Type B pancreatic cell (in vitro differentiated cells): ENCODE measurements at regions not wholly inside any gene's neighbourhood (a gene's known extent, or its start where the extent isn't known, plus 50 kb on each side); places are given as distances from the start of the nearest gene placed in this dataset.
A peak's percentile ranks its signal among the peaks of the same experiment; 100 is the strongest.

ENCODE experiments used
- DNase-seq: peaks from one replicate; pipeline ENCODE4 v3.0.0; 2021; ENCODE audit warnings: mixed read lengths; ENCODE audit not compliant: unreplicated experiment; ENCODE audit errors: extremely low spot score
- H3K27ac Mint-ChIP-seq: 2 replicates; pipeline ENCODE4 v1.8.0; 2021; ENCODE audit warnings: mild to moderate bottlenecking, mixed read lengths
- H3K27me3 Mint-ChIP-seq: 2 replicates; pipeline ENCODE4 v1.8.0; 2021; ENCODE audit warnings: mixed read lengths
- H3K36me3 Mint-ChIP-seq: 2 replicates; pipeline ENCODE4 v1.8.0; 2021; ENCODE audit warnings: mixed read lengths
- H3K4me1 Mint-ChIP-seq: one replicate; pipeline ENCODE4 v1.8.0; 2021; ENCODE audit warnings: mixed read lengths; ENCODE audit not compliant: unreplicated experiment
- H3K4me3 Mint-ChIP-seq: 2 replicates; pipeline ENCODE4 v1.8.0; 2021; ENCODE audit warnings: mild to moderate bottlenecking, mixed read lengths
- H3K9me3 Mint-ChIP-seq: 2 replicates; pipeline ENCODE4 v1.8.0; 2021; ENCODE audit warnings: mixed read lengths
- CTCF ChIP-seq: fragments of 200-600 bp; sonication (generic); conservative IDR thresholded peaks from 2 replicates; pipeline ENCODE4 v1.5.0; 2021; ENCODE audit warnings: antibody characterized with exemption, mild to moderate bottlenecking

DNA sequence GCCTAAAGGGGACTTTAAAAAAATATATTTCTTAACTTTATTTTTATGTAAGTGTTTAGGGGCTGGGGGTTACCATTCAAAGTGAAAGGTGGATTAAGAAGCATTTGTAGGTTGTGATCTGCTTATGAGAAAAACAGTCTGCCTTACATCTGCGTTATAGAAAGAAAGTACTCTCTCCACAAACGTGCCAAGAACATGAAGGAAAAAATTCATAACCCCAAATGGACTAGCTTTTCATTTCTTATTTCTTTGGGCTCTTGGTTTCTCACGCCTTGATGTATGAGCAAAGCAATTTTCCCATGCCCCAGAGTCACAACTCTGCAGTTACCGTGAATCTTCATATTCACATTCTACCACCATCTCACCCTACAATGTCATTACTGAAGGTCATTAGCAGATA, 1165.1 kb upstream of the ADGRL4 start:
- Mint-ChIP-seq H3K4me3 (no peak overlapping the region), H3K27ac (no peak overlapping the region), H3K36me3 (no peaks in the 10 kb centered on the region), H3K4me1 (no peaks in the 10 kb centered on the region), H3K9me3 (no peaks in the 10 kb centered on the region), H3K27me3 (no peaks in the 10 kb centered on the region)
- TF ChIP-seq CTCF, result no peak
- no peak for DNase-seq

GRCh38 chr1:80170811-80171485, 1164.4 kb upstream of the ADGRL4 start:
- no peak for TF ChIP-seq CTCF
- no peak for DNase-seq
- no peaks in the 10 kb centered on the region for H3K9me3 Mint-ChIP-seq
- no peaks in the 10 kb centered on the region for H3K4me1 Mint-ChIP-seq
- no peak overlapping the region for H3K27ac Mint-ChIP-seq
- no peak overlapping the region for H3K4me3 Mint-ChIP-seq
- H3K27me3 Mint-ChIP-seq, result no peaks in the 10 kb centered on the region
- no peaks in the 10 kb centered on the region for H3K36me3 Mint-ChIP-seq

DNA sequence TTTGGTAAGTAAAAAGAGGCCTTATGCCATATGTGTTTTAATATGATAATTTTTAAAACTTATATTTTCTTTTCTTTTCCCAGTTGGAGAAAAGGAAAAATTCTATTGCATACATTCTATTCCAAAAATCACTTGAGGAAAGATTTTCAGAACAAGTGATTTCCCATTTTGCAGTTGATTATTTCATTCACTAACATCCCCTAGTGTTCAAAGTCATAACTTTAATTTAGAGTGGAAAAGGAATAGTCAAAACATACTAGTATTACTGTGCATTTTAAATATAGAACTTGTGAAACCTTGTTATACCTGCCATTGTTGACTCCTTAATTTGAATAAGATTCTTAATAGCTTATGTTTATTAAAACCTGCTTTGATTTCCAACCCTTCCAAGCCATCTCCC, 1157.6 kb upstream of the ADGRL4 start:
- Mint-ChIP-seq H3K9me3 (no peaks in the 10 kb centered on the region), H3K4me1 (no peaks in the 10 kb centered on the region), H3K36me3 (no peaks in the 10 kb centered on the region), H3K4me3 (no peak overlapping the region), H3K27me3 (no peaks in the 10 kb centered on the region), H3K27ac (no peak overlapping the region)
- peak; percentile 56 for TF ChIP-seq CTCF
- no peak for DNase-seq

DNA sequence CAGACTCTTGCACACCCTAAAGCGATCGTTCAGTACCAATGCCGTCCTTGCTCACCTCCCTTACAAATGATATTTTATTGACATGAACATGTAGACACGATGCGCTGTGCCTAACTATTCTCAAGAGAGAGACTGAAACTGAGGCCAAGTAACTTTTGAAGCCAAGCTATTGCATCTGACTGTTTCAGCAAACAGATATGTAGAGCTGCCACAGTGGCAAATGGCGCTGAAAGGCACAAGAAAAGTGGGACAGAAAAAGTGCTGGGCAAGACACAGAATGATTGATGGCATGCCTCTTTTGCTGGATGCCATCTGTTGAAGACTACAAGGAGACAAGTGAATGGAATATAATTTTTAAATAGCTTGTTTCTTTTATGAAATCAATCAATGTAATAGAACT, 1157.2 kb upstream of the ADGRL4 start:
- Mint-ChIP-seq H3K27ac (no peak overlapping the region), H3K4me1 (no peaks in the 10 kb centered on the region), H3K36me3 (no peaks in the 10 kb centered on the region), H3K27me3 (no peaks in the 10 kb centered on the region), H3K9me3 (no peaks in the 10 kb centered on the region), H3K4me3 (no peak overlapping the region)
- no peak for DNase-seq
- TF ChIP-seq CTCF, result no peak

DNA sequence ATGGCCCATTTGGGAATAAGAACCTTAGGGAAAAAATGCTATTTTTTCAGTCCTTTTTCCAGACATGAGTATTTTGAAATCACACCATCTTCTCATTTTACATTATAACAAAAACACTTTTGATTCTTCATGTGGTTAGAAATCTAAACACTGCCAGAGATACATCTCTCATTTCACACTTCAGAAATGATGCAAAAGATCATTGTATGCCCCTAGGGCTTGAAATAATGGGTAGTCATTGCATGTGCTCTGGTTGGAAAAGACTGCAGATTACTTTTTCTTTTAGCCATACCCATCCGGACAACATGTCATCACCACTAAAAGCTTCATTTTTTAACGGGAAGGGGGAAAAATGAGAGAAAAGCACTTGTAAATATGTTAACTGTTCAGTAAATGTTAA, 1152.2 kb upstream of the ADGRL4 start:
- DNase-seq, result no peak
- no peaks in the 10 kb centered on the region for H3K9me3 Mint-ChIP-seq
- H3K36me3 Mint-ChIP-seq, result no peaks in the 10 kb centered on the region
- no peak for TF ChIP-seq CTCF
- H3K27me3 Mint-ChIP-seq, result no peaks in the 10 kb centered on the region
- no peak overlapping the region for H3K27ac Mint-ChIP-seq
- no peaks in the 10 kb centered on the region for H3K4me1 Mint-ChIP-seq
- no peak overlapping the region for H3K4me3 Mint-ChIP-seq

- no peak overlapping the region for H3K27ac Mint-ChIP-seq
- no peaks in the 10 kb centered on the region for H3K4me1 Mint-ChIP-seq
- H3K27me3 Mint-ChIP-seq, result no peaks in the 10 kb centered on the region
- no peak for TF ChIP-seq CTCF
- H3K4me3 Mint-ChIP-seq, result no peak overlapping the region
- DNase-seq, result no peak
- no peaks in the 10 kb centered on the region for H3K36me3 Mint-ChIP-seq
- H3K9me3 Mint-ChIP-seq, result no peaks in the 10 kb centered on the region
Measured at GRCh38 chr1:80158266-80158665, 1151.7 kb upstream of the ADGRL4 start.
